ENCODE measurements at regions not wholly inside any gene's neighbourhood (a gene's known extent, or its start where the extent isn't known, plus 50 kb on each side); places are given as distances from the start of the nearest gene placed in this dataset.

DNA sequence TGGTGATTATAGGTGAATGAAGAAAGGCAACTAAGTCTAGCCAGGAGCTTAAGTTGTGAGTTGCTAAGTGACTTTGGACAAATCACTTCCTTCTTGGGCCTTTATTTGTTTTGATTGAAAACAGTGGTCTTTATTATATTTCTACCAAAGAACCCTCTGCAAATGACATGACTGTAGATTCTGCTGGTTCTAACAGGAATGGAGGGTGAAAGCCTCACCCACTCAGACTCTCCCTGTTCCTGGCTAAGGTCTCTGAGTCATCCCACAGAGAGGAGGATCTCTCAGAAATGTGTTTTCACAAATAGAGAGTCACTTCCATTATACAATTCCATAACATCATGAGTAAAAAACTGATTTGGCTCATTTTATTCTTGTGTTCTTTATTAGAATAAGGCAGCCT lies 583.9 kb upstream of the LRRC4C start:
- H3K4me1 ChIP-seq (ENCODE audit: control insufficient read depth in 5 of 5, insufficient read depth in 5 of 5, low read length in 5 of 5) = no peaks in the 10 kb centered on the region
- no peaks in the 10 kb centered on the region for H3K36me3 ChIP-seq (ENCODE audit: control insufficient read depth in 5 of 5, insufficient read depth in 5 of 5, low read length in 5 of 5)
- no peak overlapping the region for H3K9ac ChIP-seq (ENCODE audit: low read length in 5 of 5)

DNA sequence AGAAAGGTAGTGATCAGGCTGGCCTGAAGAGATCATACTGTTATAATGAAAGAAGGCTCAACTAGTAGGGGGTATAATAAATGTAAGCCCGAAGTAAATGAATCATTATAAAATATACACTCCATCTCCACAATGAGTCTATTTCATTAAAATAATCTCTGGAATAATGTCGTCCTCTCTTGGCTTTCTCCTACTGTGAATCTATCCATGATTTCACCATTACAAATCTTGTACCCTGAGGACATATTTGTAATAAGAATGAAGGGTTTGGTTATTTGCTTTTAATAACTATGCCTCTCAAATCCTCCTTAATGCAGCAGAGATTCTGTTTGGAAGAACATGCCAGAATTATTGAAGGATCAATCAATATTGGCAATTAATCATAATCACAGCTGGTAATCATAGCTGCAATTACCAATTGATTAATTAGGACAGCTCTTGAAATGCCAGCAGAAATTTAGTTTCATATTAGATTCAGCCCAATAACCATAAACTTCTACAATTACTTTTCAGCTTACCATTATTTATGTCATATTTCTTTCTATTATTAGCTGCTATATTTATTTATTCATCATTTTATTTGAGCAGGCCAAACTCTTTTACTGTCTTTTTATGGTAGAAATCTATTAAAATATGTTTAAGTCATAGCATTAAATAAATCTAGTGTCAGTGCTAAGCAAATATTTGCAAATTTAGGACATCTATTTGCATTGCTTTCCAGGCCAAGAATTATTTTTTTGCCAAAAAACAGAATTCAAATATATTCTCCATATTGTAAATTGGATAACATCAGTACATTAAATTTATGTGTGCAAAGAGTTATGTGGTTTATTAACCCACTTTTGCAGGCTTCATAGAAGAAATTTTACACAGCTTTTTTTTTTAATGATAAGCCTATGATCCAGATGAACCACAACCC lies 588.4 kb upstream of the LRRC4C start:
- Histone ChIP-seq H3K4me1 (ENCODE audit: control insufficient read depth in 5 of 5, insufficient read depth in 5 of 5, low read length in 5 of 5) (no peaks in the 10 kb centered on the region), H3K4me3 (ENCODE audit: low read depth in 1 of 5, low read length in 5 of 5) (no peak overlapping the region), H3K9me3 (ENCODE audit: control insufficient read depth in 5 of 5, low read length in 5 of 5) (peaks cover 0 to 4% (median 0%) of the 10 kb centered on the region in 5 donors), H3K27ac (ENCODE audit: low read depth, low read length) (no peak overlapping the region), H3K27me3 (ENCODE audit: control insufficient read depth in 5 of 5, insufficient read depth in 4 of 5, low read length in 5 of 5) (no peaks in the 10 kb centered on the region), H3K9ac (ENCODE audit: low read length in 5 of 5) (no peak overlapping the region), H3K36me3 (ENCODE audit: control insufficient read depth in 5 of 5, insufficient read depth in 5 of 5, low read length in 5 of 5) (no peaks in the 10 kb centered on the region)

More for the DNA sequence above, 583.9 kb upstream of the LRRC4C start:
- Histone ChIP-seq H3K27ac (ENCODE audit: low read depth, low read length) (no peak overlapping the region), H3K9me3 (ENCODE audit: control insufficient read depth in 5 of 5, low read length in 5 of 5) (peaks cover 0 to 4% (median 0%) of the 10 kb centered on the region in 5 donors), H3K27me3 (ENCODE audit: control insufficient read depth in 5 of 5, insufficient read depth in 4 of 5, low read length in 5 of 5) (no peaks in the 10 kb centered on the region), H3K4me3 (ENCODE audit: low read depth in 1 of 5, low read length in 5 of 5) (no peak overlapping the region)

- H3K27ac ChIP-seq (ENCODE audit: low read depth, low read length) = no peak overlapping the region
- H3K4me1 ChIP-seq (ENCODE audit: control insufficient read depth in 5 of 5, insufficient read depth in 5 of 5, low read length in 5 of 5) = peaks cover 0 to 3% (median 2%) of the 10 kb centered on the region in 5 donors
- H3K9ac ChIP-seq (ENCODE audit: low read length in 5 of 5) = no peak overlapping the region
- no peaks in the 10 kb centered on the region for H3K27me3 ChIP-seq (ENCODE audit: control insufficient read depth in 5 of 5, insufficient read depth in 4 of 5, low read length in 5 of 5)
- H3K9me3 ChIP-seq (ENCODE audit: control insufficient read depth in 5 of 5, low read length in 5 of 5) = peaks cover 0 to 3% (median 0%) of the 10 kb centered on the region in 5 donors
- H3K36me3 ChIP-seq (ENCODE audit: control insufficient read depth in 5 of 5, insufficient read depth in 5 of 5, low read length in 5 of 5) = no peaks in the 10 kb centered on the region
- no peak overlapping the region for H3K4me3 ChIP-seq (ENCODE audit: low read depth in 1 of 5, low read length in 5 of 5)
These were observed 589.7 kb upstream of the LRRC4C start for GRCh38 chr11:42049186-42049585.

DNA sequence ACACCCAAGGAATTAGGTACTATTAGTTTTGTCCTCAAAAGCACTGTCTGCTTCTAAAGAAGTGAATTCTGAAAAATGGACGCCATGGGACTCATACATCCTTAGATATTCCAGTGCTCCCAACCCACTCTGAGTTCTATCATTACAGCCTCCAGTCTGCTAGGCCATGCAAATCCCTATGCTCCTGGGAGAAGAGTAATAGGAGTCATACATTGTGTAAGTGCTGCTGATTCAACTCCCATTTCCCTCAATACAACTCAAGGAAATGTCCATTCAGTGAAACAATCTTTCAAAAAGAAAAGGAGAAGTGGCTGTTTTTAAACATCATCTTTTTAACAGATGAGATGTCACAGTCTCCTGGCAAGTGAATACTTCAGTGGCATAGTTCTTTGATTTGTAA lies 590.2 kb upstream of the LRRC4C start:
- no peak overlapping the region for H3K27ac ChIP-seq (ENCODE audit: low read depth, low read length)
- H3K4me1 ChIP-seq (ENCODE audit: control insufficient read depth in 5 of 5, insufficient read depth in 5 of 5, low read length in 5 of 5) = peaks cover 0 to 7% (median 3%) of the 10 kb centered on the region in 5 donors

DNA sequence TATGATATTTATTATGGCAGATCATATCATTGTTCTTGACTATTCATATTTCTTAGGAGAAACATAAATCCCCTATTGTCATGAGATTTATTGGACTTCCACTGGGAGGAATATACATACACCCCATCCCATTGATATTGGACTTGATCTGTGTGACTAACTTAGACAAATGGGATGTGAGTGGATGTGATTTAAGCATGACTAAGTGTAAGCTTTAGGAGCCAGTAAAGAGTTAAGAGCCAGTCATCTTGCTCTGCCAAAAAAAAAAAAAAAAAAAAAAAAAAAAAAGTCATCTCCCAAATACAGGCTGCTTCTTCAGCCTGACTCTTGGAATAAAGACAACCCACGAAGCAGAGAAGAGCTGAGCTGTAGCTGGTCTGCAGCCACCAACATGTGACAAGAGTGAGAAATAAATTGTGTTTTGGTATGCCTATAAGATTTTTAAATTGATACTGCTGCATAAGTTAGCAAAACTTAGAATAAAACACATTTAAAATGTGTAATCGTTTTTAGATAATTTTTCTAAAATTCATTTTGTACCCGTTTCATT lies 595.0 kb upstream of the LRRC4C start:
- H3K36me3 ChIP-seq (ENCODE audit: control insufficient read depth in 5 of 5, insufficient read depth in 5 of 5, low read length in 5 of 5) = no peaks in the 10 kb centered on the region
- H3K9me3 ChIP-seq (ENCODE audit: control insufficient read depth in 5 of 5, low read length in 5 of 5) = no peaks in the 10 kb centered on the region
- H3K9ac ChIP-seq (ENCODE audit: low read length in 5 of 5) = no peak overlapping the region
- no peaks in the 10 kb centered on the region for H3K27me3 ChIP-seq (ENCODE audit: control insufficient read depth in 5 of 5, insufficient read depth in 4 of 5, low read length in 5 of 5)
- peaks cover 0 to 7% (median 3%) of the 10 kb centered on the region in 5 donors for H3K4me1 ChIP-seq (ENCODE audit: control insufficient read depth in 5 of 5, insufficient read depth in 5 of 5, low read length in 5 of 5)
- no peak overlapping the region for H3K4me3 ChIP-seq (ENCODE audit: low read depth in 1 of 5, low read length in 5 of 5)
- H3K27ac ChIP-seq (ENCODE audit: low read depth, low read length) = no peak overlapping the region

More for the DNA sequence above, 590.2 kb upstream of the LRRC4C start:
- H3K36me3 ChIP-seq (ENCODE audit: control insufficient read depth in 5 of 5, insufficient read depth in 5 of 5, low read length in 5 of 5) = no peaks in the 10 kb centered on the region
- no peak overlapping the region for H3K4me3 ChIP-seq (ENCODE audit: low read depth in 1 of 5, low read length in 5 of 5)
- no peaks in the 10 kb centered on the region for H3K9me3 ChIP-seq (ENCODE audit: control insufficient read depth in 5 of 5, low read length in 5 of 5)
- H3K27me3 ChIP-seq (ENCODE audit: control insufficient read depth in 5 of 5, insufficient read depth in 4 of 5, low read length in 5 of 5) = no peaks in the 10 kb centered on the region
- no peak overlapping the region for H3K9ac ChIP-seq (ENCODE audit: low read length in 5 of 5)

DNA sequence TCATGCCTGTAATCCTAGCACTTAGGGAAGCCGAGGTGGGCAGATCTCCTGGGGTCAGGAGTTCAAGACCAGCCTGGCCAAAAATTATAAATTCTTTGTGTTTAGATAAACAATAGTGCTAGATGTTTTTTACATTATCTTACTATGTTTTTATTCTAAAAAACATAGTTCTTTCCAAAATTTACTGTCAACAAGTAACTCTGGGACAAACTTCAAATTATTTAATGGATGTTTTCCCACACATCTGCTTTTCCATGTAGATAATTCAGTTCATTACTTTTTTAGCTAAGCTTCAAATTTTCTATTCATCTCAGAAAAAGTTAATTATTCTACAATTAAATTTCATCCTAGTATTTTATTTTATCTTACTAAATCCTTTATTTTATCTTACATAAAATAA lies 596.2 kb upstream of the LRRC4C start:
- no peak overlapping the region for H3K9ac ChIP-seq (ENCODE audit: low read length in 5 of 5)
- H3K4me3 ChIP-seq (ENCODE audit: low read depth in 1 of 5, low read length in 5 of 5) = no peak overlapping the region
- no peaks in the 10 kb centered on the region for H3K36me3 ChIP-seq (ENCODE audit: control insufficient read depth in 5 of 5, insufficient read depth in 5 of 5, low read length in 5 of 5)
- no peaks in the 10 kb centered on the region for H3K27me3 ChIP-seq (ENCODE audit: control insufficient read depth in 5 of 5, insufficient read depth in 4 of 5, low read length in 5 of 5)
- no peak overlapping the region for H3K27ac ChIP-seq (ENCODE audit: low read depth, low read length)
- H3K9me3 ChIP-seq (ENCODE audit: control insufficient read depth in 5 of 5, low read length in 5 of 5) = no peaks in the 10 kb centered on the region
- H3K4me1 ChIP-seq (ENCODE audit: control insufficient read depth in 5 of 5, insufficient read depth in 5 of 5, low read length in 5 of 5) = peaks cover 0 to 7% (median 3%) of the 10 kb centered on the region in 5 donors

DNA sequence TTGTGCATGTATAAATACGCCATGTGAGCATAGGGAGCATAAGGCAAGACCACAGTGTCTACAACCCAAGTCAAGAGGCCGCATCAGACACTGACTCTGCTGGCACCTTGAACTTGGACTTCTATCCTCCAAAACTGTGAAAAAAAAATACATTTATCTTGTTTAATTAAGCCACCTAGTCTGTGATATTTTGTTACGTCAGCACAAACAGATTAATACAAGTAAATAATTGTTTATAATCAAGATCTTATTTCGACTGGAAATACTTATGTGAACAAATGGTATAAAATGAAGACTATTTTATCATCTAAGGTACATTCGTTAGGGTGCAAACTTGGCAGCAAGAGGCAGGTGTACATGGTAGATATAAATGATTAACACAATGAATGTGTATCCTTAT lies 599.3 kb upstream of the LRRC4C start:
- Histone ChIP-seq H3K9me3 (ENCODE audit: control insufficient read depth in 5 of 5, low read length in 5 of 5) (no peaks in the 10 kb centered on the region), H3K36me3 (ENCODE audit: control insufficient read depth in 5 of 5, insufficient read depth in 5 of 5, low read length in 5 of 5) (no peaks in the 10 kb centered on the region), H3K27me3 (ENCODE audit: control insufficient read depth in 5 of 5, insufficient read depth in 4 of 5, low read length in 5 of 5) (no peaks in the 10 kb centered on the region), H3K4me3 (ENCODE audit: low read depth in 1 of 5, low read length in 5 of 5) (no peak overlapping the region), H3K4me1 (ENCODE audit: control insufficient read depth in 5 of 5, insufficient read depth in 5 of 5, low read length in 5 of 5) (peaks cover 0 to 7% (median 3%) of the 10 kb centered on the region in 5 donors), H3K27ac (ENCODE audit: low read depth, low read length) (no peak overlapping the region), H3K9ac (ENCODE audit: low read length in 5 of 5) (no peak overlapping the region)

- Histone ChIP-seq H3K27ac (ENCODE audit: low read depth, low read length) (no peak overlapping the region), H3K4me3 (ENCODE audit: low read depth in 1 of 5, low read length in 5 of 5) (no peak overlapping the region), H3K36me3 (ENCODE audit: control insufficient read depth in 5 of 5, insufficient read depth in 5 of 5, low read length in 5 of 5) (no peaks in the 10 kb centered on the region), H3K9ac (ENCODE audit: low read length in 5 of 5) (no peak overlapping the region), H3K27me3 (ENCODE audit: control insufficient read depth in 5 of 5, insufficient read depth in 4 of 5, low read length in 5 of 5) (no peaks in the 10 kb centered on the region), H3K4me1 (ENCODE audit: control insufficient read depth in 5 of 5, insufficient read depth in 5 of 5, low read length in 5 of 5) (no peaks in the 10 kb centered on the region), H3K9me3 (ENCODE audit: control insufficient read depth in 5 of 5, low read length in 5 of 5) (peaks cover 0 to 7% (median 0%) of the 10 kb centered on the region in 5 donors)
These were observed 605.7 kb upstream of the LRRC4C start for GRCh38 chr11:42065199-42065598.

GRCh38 chr11:42066113-42066512 lies 606.7 kb upstream of the LRRC4C start:
- Histone ChIP-seq H3K27me3 (ENCODE audit: control insufficient read depth in 5 of 5, insufficient read depth in 4 of 5, low read length in 5 of 5) (no peaks in the 10 kb centered on the region), H3K36me3 (ENCODE audit: control insufficient read depth in 5 of 5, insufficient read depth in 5 of 5, low read length in 5 of 5) (no peaks in the 10 kb centered on the region), H3K4me3 (ENCODE audit: low read depth in 1 of 5, low read length in 5 of 5) (peak overlapping the region in 1 of 5 donors; percentile 9), H3K9me3 (ENCODE audit: control insufficient read depth in 5 of 5, low read length in 5 of 5) (peaks cover 0 to 7% (median 0%) of the 10 kb centered on the region in 5 donors), H3K27ac (ENCODE audit: low read depth, low read length) (no peak overlapping the region), H3K4me1 (ENCODE audit: control insufficient read depth in 5 of 5, insufficient read depth in 5 of 5, low read length in 5 of 5) (no peaks in the 10 kb centered on the region), H3K9ac (ENCODE audit: low read length in 5 of 5) (no peak overlapping the region)

DNA sequence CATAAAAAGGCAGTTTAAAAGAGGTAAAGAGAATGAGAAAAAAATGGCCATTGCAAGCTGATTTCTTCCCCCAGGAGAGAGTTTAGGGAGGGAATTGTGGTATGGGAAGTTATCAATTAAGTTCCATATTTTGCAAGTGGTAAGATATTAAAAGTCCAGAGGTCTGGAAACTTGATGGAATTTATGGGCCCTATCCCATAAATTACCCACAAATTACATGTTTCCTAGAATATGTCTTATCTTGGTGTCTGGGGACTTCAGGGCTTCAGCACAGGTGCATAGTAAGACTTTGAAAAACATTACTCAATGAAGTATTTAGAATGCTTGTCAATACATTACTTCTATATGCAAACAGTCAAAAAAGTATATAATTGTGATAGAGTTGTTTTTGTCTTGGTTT lies 614.9 kb upstream of the LRRC4C start:
- Histone ChIP-seq H3K4me3 (ENCODE audit: low read depth in 1 of 5, low read length in 5 of 5) (no peak overlapping the region), H3K36me3 (ENCODE audit: control insufficient read depth in 5 of 5, insufficient read depth in 5 of 5, low read length in 5 of 5) (no peaks in the 10 kb centered on the region), H3K4me1 (ENCODE audit: control insufficient read depth in 5 of 5, insufficient read depth in 5 of 5, low read length in 5 of 5) (no peaks in the 10 kb centered on the region), H3K27me3 (ENCODE audit: control insufficient read depth in 5 of 5, insufficient read depth in 4 of 5, low read length in 5 of 5) (no peaks in the 10 kb centered on the region), H3K9ac (ENCODE audit: low read length in 5 of 5) (no peak overlapping the region), H3K9me3 (ENCODE audit: control insufficient read depth in 5 of 5, low read length in 5 of 5) (no peaks in the 10 kb centered on the region), H3K27ac (ENCODE audit: low read depth, low read length) (no peak overlapping the region)
